ENCODE measurements at regions not wholly inside any gene's neighbourhood (a gene's known extent, or its start where the extent isn't known, plus 50 kb on each side); places are given as distances from the start of the nearest gene placed in this dataset.
"Not testable (repeated sequence)": the region's sequence is repeated elsewhere in the genome, so short reads cannot be mapped to it uniquely, and the experiment has no call there.

- no peaks in the 10 kb centered on the region for H3K9me3 ChIP-seq
- H3K4me1 ChIP-seq = no peaks in the 10 kb centered on the region
- DNase-seq = no peak
- H3K27me3 ChIP-seq = no peaks in the 10 kb centered on the region
- no peak for TF ChIP-seq POLR2A (IDR thresholded peaks at IDR 0.05)
- no peak for TF ChIP-seq CTCF (IDR thresholded peaks at IDR 0.05)
- H3K36me3 ChIP-seq (ENCODE audit: low read depth, missing control alignments) = no peaks in the 10 kb centered on the region
- WGBS, 2 donors = 85 to 87% methylated on average over 6 of the region's 6 CpGs
- intact Hi-C loops (cut with DNase I; ENCODE audit: low total_unique reads) = no loop called here
- H3K4me3 ChIP-seq = no peak overlapping the region
- H3K27ac ChIP-seq = no peak overlapping the region
These were observed 786.8 kb upstream of the DDX18 start for GRCh38 chr2:117027646-117028045.

- H3K9me3 ChIP-seq; intact Hi-C loops (cut with DNase I; ENCODE audit: low total_unique reads); H3K27ac ChIP-seq; H3K4me3 ChIP-seq; H3K36me3 ChIP-seq (ENCODE audit: low read depth, missing control alignments); H3K27me3 ChIP-seq; DNase-seq; H3K4me1 ChIP-seq: not testable (repeated sequence)
- 78 to 81% methylated on average over 18 of the region's 18 CpGs for WGBS, 2 donors
These were observed 785.8 kb upstream of the DDX18 start for GRCh38 chr2:117028708-117029107.

- H3K36me3 ChIP-seq (ENCODE audit: low read depth, missing control alignments) = no peaks in the 10 kb centered on the region
- H3K27ac ChIP-seq = no peak overlapping the region
- WGBS, 2 donors = 72 to 79% methylated on average over 58 to 59 of the region's 59 CpGs
- peak overlapping the region in 1 of 2 donors; percentile 34 for H3K4me3 ChIP-seq
- TF ChIP-seq POLR2A (IDR thresholded peaks at IDR 0.05) = no peak
- no peak for TF ChIP-seq CTCF (IDR thresholded peaks at IDR 0.05)
- H3K4me1 ChIP-seq = no peaks in the 10 kb centered on the region
- no peaks in the 10 kb centered on the region for H3K9me3 ChIP-seq
- intact Hi-C loops (cut with DNase I; ENCODE audit: low total_unique reads) = no loop called here
- no peaks in the 10 kb centered on the region for H3K27me3 ChIP-seq
- DNase-seq = no peak
These were observed 758.8 kb upstream of the DDX18 start for GRCh38 chr2:117055499-117056375.

GRCh38 chr2:117056376-117056748 is 758.1 kb upstream of the DDX18 start:
- H3K4me1 ChIP-seq = no peaks in the 10 kb centered on the region
- TF ChIP-seq POLR2A (IDR thresholded peaks at IDR 0.05) (no peak), CTCF (IDR thresholded peaks at IDR 0.05) (no peak)
- DNase-seq = no peak
- no peaks in the 10 kb centered on the region for H3K9me3 ChIP-seq
- H3K36me3 ChIP-seq (ENCODE audit: low read depth, missing control alignments) = no peaks in the 10 kb centered on the region
- H3K27me3 ChIP-seq = no peaks in the 10 kb centered on the region
- no peak overlapping the region for H3K4me3 ChIP-seq
- 70 to 83% methylated on average over 4 of the region's 4 CpGs for WGBS, 2 donors
- intact Hi-C loops (cut with DNase I; ENCODE audit: low total_unique reads) = no loop called here
- H3K27ac ChIP-seq = no peak overlapping the region

GRCh38 chr2:117057016-117057415 is 757.5 kb upstream of the DDX18 start:
- Histone ChIP-seq H3K4me1 (no peaks in the 10 kb centered on the region), H3K27ac (no peak overlapping the region), H3K9me3 (no peaks in the 10 kb centered on the region), H3K36me3 (ENCODE audit: low read depth, missing control alignments) (no peaks in the 10 kb centered on the region), H3K27me3 (no peaks in the 10 kb centered on the region), H3K4me3 (no peak overlapping the region)
- TF ChIP-seq CTCF (IDR thresholded peaks at IDR 0.05) = no peak
- TF ChIP-seq POLR2A (IDR thresholded peaks at IDR 0.05) = no peak
- intact Hi-C loops (cut with DNase I; ENCODE audit: low total_unique reads) = no loop called here
- DNase-seq = no peak
- 55 to 56% methylated on average over 3 of the region's 3 CpGs for WGBS, 2 donors
